PC-9 (cell line): ENCODE measurements at regions not wholly inside any gene's neighbourhood (a gene's known extent, or its start where the extent isn't known, plus 50 kb on each side); places are given as distances from the start of the nearest gene placed in this dataset.

Experiments used
- BruUV-seq: library from RNA; stranded (reverse); fragments of 400-500 nt; replicated peaks from 2 replicates; lab custom pipeline; 2021; lab: Mats Ljungman, UMichigan
- CTCF ChIA-PET: fragments of 300-600 bp; sonication (Branson Sonifier 250); formaldehyde crosslinking; loops from one replicate; lab custom pipeline; 2022; ENCODE audit warnings: antibody characterized with exemption; lab: Charles Lee
- POLR2A ChIA-PET: fragments of 300-600 bp; sonication (Branson Sonifier 250); formaldehyde crosslinking; loops from one replicate; lab custom pipeline; 2022; ENCODE audit warnings: antibody characterized with exemption; ENCODE audit not compliant: unreplicated experiment; lab: Charles Lee
- DNase-seq, 2 experiments: peaks; one replicate each; pipeline versions ENCODE4 v3.0.0 to v3.0.0-alpha.2; 2015 to 2022; ENCODE audit warnings: mixed read lengths in 1 of 2
- H2AFZ ChIP-seq: fragments of 200-600 bp; sonication (generic); 2 replicates; pipeline ENCODE4 v1.8.1; 2017; ENCODE audit warnings: antibody characterized with exemption
- H3F3A ChIP-seq: fragments of 200-600 bp; sonication (generic); 2 replicates; pipeline ENCODE4 v1.8.1; 2017; ENCODE audit warnings: antibody characterized with exemption, mild to moderate bottlenecking, low read depth; ENCODE audit not compliant: insufficient read depth
- H3K27ac ChIP-seq: fragments of 200-600 bp; sonication (generic); 2 replicates; pipeline ENCODE4 v1.6.1; 2016; ENCODE audit warnings: mixed run types
- H3K27me3 ChIP-seq: fragments of 200-600 bp; sonication (generic); 2 replicates; pipeline ENCODE4 v1.6.1; 2016; ENCODE audit warnings: low read depth, mixed run types; ENCODE audit not compliant: insufficient read depth
- H3K36me3 ChIP-seq: fragments of 200-600 bp; sonication (generic); 2 replicates; pipeline ENCODE4 v1.6.1; 2016; ENCODE audit warnings: low read depth, mixed run types
- H3K4me1 ChIP-seq: fragments of 200-600 bp; sonication (generic); replicated peaks from 2 replicates; pipeline ENCODE4 v1.6.1; 2016; ENCODE audit warnings: mixed run types; ENCODE audit not compliant: insufficient read depth
- H3K4me2 ChIP-seq: fragments of 200-600 bp; sonication (generic); 2 replicates; pipeline ENCODE4 v1.6.1; 2017; ENCODE audit warnings: mixed run types
- H3K4me3 ChIP-seq: fragments of 200-600 bp; sonication (generic); 2 replicates; pipeline ENCODE4 v1.6.1; 2016; ENCODE audit warnings: mixed run types
- H3K79me2 ChIP-seq: fragments of 200-600 bp; sonication (generic); 2 replicates; pipeline ENCODE4 v1.6.1; 2017; ENCODE audit warnings: low read depth, mixed run types
- H3K9me2 ChIP-seq: fragments of 200-600 bp; sonication (generic); 2 replicates; pipeline ENCODE4 v1.8.1; 2017; ENCODE audit warnings: mild to moderate bottlenecking; ENCODE audit not compliant: insufficient read depth
- H3K9me3 ChIP-seq: fragments of 200-600 bp; sonication (generic); 2 replicates; pipeline ENCODE4 v1.8.1; 2016; ENCODE audit warnings: low read depth; ENCODE audit not compliant: insufficient read depth
- H4K20me1 ChIP-seq: fragments of 200-600 bp; sonication (generic); 2 replicates; pipeline ENCODE4 v1.8.1; 2017; ENCODE audit not compliant: insufficient read depth
- CTCF ChIP-seq: fragments of 200-600 bp; sonication (generic); conservative IDR thresholded peaks from 2 replicates; pipeline ENCODE4 v1.6.1; 2017; ENCODE audit warnings: mixed run types, antibody characterized with exemption, mild to moderate bottlenecking, moderate library complexity
- EZH2 ChIP-seq: fragments of 200-600 bp; sonication (generic); IDR thresholded peaks from 2 replicates; pipeline ENCODE4 v1.8.0; 2017; ENCODE audit warnings: antibody characterized with exemption, low read depth
- intact Hi-C: fragments of 100-400 bp; cut with micrococcal nuclease; formaldehyde crosslinking; loops from one replicate; pipeline ENCODE4 v1.10.0; 2022; ENCODE audit not compliant: unreplicated experiment

GRCh38 chr11:110873975-110874374 lies 161.7 kb upstream of the ARHGAP20 start:
- Histone ChIP-seq H3K36me3 (no peaks in the 10 kb centered on the region), H3K4me1 (no peaks in the 10 kb centered on the region), H3K27me3 (no peaks in the 10 kb centered on the region), H3K4me2 (no peak overlapping the region), H3K9me3 (no peaks in the 10 kb centered on the region), H3F3A (no peaks in the 10 kb centered on the region), H3K4me3 (no peak overlapping the region), H4K20me1 (no peaks in the 10 kb centered on the region), H3K9me2 (no peaks in the 10 kb centered on the region), H3K27ac (no peak overlapping the region), H3K79me2 (no peaks in the 10 kb centered on the region), H2AFZ (no peak overlapping the region)
- TF ChIP-seq EZH2, result no peak
- no peak for TF ChIP-seq CTCF
- ChIA-PET POLR2A (no interaction called here), CTCF (no interaction called here)
- no peak for DNase-seq
- BruUV-seq, result no TSS peak
- intact Hi-C loops, result no loop called here

- Histone ChIP-seq H3K4me2 (no peak overlapping the region), H3K9me2 (no peaks in the 10 kb centered on the region), H3K36me3 (no peaks in the 10 kb centered on the region), H3K9me3 (no peaks in the 10 kb centered on the region), H3K4me3 (no peak overlapping the region), H3K79me2 (no peaks in the 10 kb centered on the region), H2AFZ (no peak overlapping the region), H3K27ac (no peak overlapping the region), H3F3A (no peaks in the 10 kb centered on the region), H3K27me3 (no peaks in the 10 kb centered on the region), H4K20me1 (no peaks in the 10 kb centered on the region), H3K4me1 (no peaks in the 10 kb centered on the region)
- TF ChIP-seq CTCF, result no peak
- TF ChIP-seq EZH2, result no peak
- intact Hi-C loops, result no loop called here
- ChIA-PET POLR2A (no interaction called here), CTCF (no interaction called here)
- DNase-seq, result no peak
- BruUV-seq, result no TSS peak
Observed at GRCh38 chr11:110870816-110871522, 158.7 kb upstream of the ARHGAP20 start.

- H3K36me3 ChIP-seq, result no peaks in the 10 kb centered on the region
- no peak overlapping the region for H2AFZ ChIP-seq
- intact Hi-C loops, result no loop called here
- no peak overlapping the region for H3K27ac ChIP-seq
- TF ChIP-seq CTCF (no peak), EZH2 (no peak)
- no peaks in the 10 kb centered on the region for H3K79me2 ChIP-seq
- no peaks in the 10 kb centered on the region for H4K20me1 ChIP-seq
- H3K4me3 ChIP-seq, result no peak overlapping the region
- no peaks in the 10 kb centered on the region for H3F3A ChIP-seq
- ChIA-PET POLR2A (no interaction called here), CTCF (no interaction called here)
- H3K4me2 ChIP-seq, result no peak overlapping the region
- DNase-seq, result no peak
- no peaks in the 10 kb centered on the region for H3K9me3 ChIP-seq
- BruUV-seq, result no TSS peak
- no peaks in the 10 kb centered on the region for H3K4me1 ChIP-seq
- no peaks in the 10 kb centered on the region for H3K9me2 ChIP-seq
- no peaks in the 10 kb centered on the region for H3K27me3 ChIP-seq
Observed at GRCh38 chr11:110867951-110868350, 155.7 kb upstream of the ARHGAP20 start.
